Stomach (tissue), 8 donors: ENCODE measurements at regions not wholly inside any gene's neighbourhood (a gene's known extent, or its start where the extent isn't known, plus 50 kb on each side); places are given as distances from the start of the nearest gene placed in this dataset.

ENCODE experiments used
- DNase-seq, 2 donors: peaks; one replicate each; pipeline versions ENCODE4 v3.0.0 to v3.0.0-alpha.2; 2013 to 2019
- H3K27ac ChIP-seq, 5 donors: fragments of 200-600 bp in 4 of 5; sonication (generic) in 4 of 5; one replicate each; pipeline ENCODE4 v1.5.1; 2013 to 2019; ENCODE audit warnings: mild to moderate bottlenecking in 1 of 5, moderate library complexity in 1 of 5
- H3K27me3 ChIP-seq, 3 donors: fragments of 200-600 bp; sonication (generic); one replicate each; pipeline ENCODE4 v1.5.1; 2017 to 2019; ENCODE audit warnings: mixed run types in 1 of 3
- H3K36me3 ChIP-seq, 4 donors: fragments of 200-600 bp; sonication (generic); 1 replicate in 3 of 4; 2 replicates in 1 of 4; pipeline ENCODE4 v1.5.1; 2016 to 2019
- H3K4me1 ChIP-seq, 4 donors: fragments of 200-600 bp; sonication (generic); one replicate each; pipeline ENCODE4 v1.5.1; 2016 to 2019
- H3K4me3 ChIP-seq, 4 donors: fragments of 200-600 bp; sonication (generic) in 3 of 4; one replicate each; pipeline ENCODE4 v1.5.1; 2016 to 2019; ENCODE audit warnings: mild to moderate bottlenecking in 1 of 4
- H3K9me3 ChIP-seq, 4 donors: fragments of 200-600 bp; sonication (generic); one replicate each; pipeline ENCODE4 v1.5.1; 2016 to 2019
- EP300 ChIP-seq: sonication (generic); formaldehyde crosslinking; IDR thresholded peaks from one replicate; pipeline ENCODE4 v1.6.1; 2017; ENCODE audit warnings: antibody characterized with exemption
- POLR2A ChIP-seq, 4 donors: fragments of 450-650 bp; IDR thresholded peaks; one replicate each; pipeline ENCODE4 v1.6.1; 2016; ENCODE audit warnings: antibody characterized with exemption in 4 of 4, control low read depth in 2 of 4, mild to moderate bottlenecking in 1 of 4, moderate library complexity in 1 of 4
- POLR2AphosphoS5 ChIP-seq, 3 donors: sonication (generic); formaldehyde crosslinking; IDR thresholded peaks; one replicate each; pipeline ENCODE4 v1.6.1; 2016; ENCODE audit warnings: antibody characterized with exemption in 3 of 3
- WGBS, 5 donors: extraction: QIAGEN DNeasy Blood & Tissue Kit in 3 of 5; methylation state at CpG; one replicate each; pipeline versions ENCODE4 v1.1.5 to v1.1.7; 2013 to 2018; 5-methylcytosine and 5-hydroxymethylcytosine counted together
- intact Hi-C: fragments of 100-400 bp; cut with DNase I; formaldehyde crosslinking; loops from one replicate; pipeline ENCODE4 v1.15.1; 2023; ENCODE audit warnings: low total_unique reads
- TF ChIP-seq, protein P1 (sequence below), 7 experiments: fragments of 450-650 bp in 4 of 7; fragments of 200-600 bp in 3 of 7; sonication (generic) in 3 of 7; IDR thresholded peaks; one replicate each; pipeline ENCODE4 v1.5.1; 2016 to 2019; ENCODE audit warnings: antibody characterized with exemption in 7 of 7, control low read depth in 2 of 7, mild to moderate bottlenecking in 1 of 7
- donor health status: healthy with polysubstance abuse.
- donor health status: Bipolar disorder and iron deficiency.
- donor health status: healthy.

DNA sequence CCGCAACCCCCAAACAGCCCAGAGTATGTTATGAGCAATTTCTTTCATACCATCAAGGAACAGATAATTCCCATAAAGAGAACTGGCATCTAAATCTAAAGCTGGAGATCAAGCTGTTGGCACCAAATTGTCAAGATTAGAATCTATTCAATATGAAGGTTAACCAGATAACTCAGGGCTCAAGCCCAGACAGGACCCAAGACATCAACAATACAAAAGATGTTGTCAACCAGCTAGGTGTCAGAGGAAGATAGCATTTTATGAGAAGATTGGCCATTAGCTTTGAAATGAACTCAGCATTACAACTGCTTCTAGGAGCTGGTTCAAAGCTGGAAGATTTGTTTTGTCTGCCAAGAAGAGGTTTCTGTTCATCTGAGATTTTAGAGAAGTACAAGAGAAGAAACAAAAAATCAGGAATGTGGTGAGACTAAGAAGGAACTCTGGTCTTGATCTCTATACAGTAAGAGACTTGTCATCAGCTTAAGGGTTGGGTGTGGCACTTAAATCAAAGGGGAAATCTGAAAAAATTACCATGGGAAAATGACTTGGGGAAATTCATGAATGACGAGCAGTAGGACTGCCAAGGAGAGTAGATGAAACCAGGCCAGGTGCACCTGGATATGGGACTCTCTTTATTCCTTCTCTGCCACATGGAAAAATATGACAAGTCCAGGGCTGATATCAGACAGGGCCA lies 64.2 kb upstream of the COX10 start:
- H3K36me3 ChIP-seq = no peaks in the 10 kb centered on the region
- intact Hi-C loops = no loop called here
- no peak for DNase-seq
- H3K27me3 ChIP-seq = no peaks in the 10 kb centered on the region
- H3K9me3 ChIP-seq = no peaks in the 10 kb centered on the region
- H3K4me3 ChIP-seq = no peak overlapping the region
- H3K4me1 ChIP-seq = no peaks in the 10 kb centered on the region
- H3K27ac ChIP-seq = no peak overlapping the region
- TF ChIP-seq EP300 (no peak), POLR2A (IDR thresholded peaks at IDR 0.05) (no peak)
- WGBS, 5 donors = 79 to 90% (median 88%) methylated on average over 2 of the region's 2 CpGs

DNA sequence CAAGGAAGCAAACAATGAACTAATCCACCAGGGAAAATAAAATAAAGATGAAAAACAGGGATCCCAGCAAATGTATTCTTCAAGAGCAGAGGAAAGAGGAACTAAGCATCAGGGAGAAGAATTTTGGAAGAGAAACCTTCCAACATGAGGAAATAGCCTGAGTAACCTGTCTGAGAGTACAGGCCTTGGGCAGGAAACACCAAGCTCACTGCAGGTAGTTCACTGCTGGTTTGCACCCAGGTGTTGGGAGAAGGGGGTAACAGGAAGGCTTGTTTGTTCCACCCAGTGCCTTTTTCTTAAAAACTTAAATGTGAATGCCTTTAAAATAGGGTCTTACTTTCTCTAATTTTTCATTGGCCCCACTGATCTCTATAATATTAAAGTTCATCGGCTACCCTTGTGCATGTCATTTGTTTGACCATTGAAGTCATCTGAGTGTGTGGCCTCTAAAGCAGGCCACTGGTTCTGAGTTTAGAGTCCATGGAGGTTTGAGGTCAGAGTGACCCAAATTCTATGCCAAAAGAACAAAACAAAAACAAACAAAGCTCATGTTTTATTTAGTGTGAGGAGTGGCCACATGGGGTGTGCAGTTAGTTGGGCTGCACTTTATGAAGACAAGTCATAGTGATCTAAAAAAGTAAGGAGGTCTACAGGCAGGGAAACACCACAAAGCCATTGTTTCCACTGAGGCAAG lies 62.9 kb upstream of the COX10 start:
- no peak for TF ChIP-seq EP300
- TF ChIP-seq, protein P1, sequence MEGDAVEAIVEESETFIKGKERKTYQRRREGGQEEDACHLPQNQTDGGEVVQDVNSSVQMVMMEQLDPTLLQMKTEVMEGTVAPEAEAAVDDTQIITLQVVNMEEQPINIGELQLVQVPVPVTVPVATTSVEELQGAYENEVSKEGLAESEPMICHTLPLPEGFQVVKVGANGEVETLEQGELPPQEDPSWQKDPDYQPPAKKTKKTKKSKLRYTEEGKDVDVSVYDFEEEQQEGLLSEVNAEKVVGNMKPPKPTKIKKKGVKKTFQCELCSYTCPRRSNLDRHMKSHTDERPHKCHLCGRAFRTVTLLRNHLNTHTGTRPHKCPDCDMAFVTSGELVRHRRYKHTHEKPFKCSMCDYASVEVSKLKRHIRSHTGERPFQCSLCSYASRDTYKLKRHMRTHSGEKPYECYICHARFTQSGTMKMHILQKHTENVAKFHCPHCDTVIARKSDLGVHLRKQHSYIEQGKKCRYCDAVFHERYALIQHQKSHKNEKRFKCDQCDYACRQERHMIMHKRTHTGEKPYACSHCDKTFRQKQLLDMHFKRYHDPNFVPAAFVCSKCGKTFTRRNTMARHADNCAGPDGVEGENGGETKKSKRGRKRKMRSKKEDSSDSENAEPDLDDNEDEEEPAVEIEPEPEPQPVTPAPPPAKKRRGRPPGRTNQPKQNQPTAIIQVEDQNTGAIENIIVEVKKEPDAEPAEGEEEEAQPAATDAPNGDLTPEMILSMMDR (IDR thresholded peaks at IDR 0.05) = no peak
- no peak for TF ChIP-seq POLR2AphosphoS5 (IDR thresholded peaks at IDR 0.05)
- TF ChIP-seq POLR2A (IDR thresholded peaks at IDR 0.05) = no peak
- no peak for DNase-seq
- intact Hi-C loops = no loop called here
- no peaks in the 10 kb centered on the region for H3K36me3 ChIP-seq
- no peak overlapping the region for H3K4me3 ChIP-seq
- no peaks in the 10 kb centered on the region for H3K27me3 ChIP-seq
- no peaks in the 10 kb centered on the region for H3K4me1 ChIP-seq
- no peak overlapping the region for H3K27ac ChIP-seq
- WGBS, 5 donors = 87 to 98% (median 97%) methylated on average over 1 of the region's 1 CpG
- H3K9me3 ChIP-seq = no peaks in the 10 kb centered on the region

DNA sequence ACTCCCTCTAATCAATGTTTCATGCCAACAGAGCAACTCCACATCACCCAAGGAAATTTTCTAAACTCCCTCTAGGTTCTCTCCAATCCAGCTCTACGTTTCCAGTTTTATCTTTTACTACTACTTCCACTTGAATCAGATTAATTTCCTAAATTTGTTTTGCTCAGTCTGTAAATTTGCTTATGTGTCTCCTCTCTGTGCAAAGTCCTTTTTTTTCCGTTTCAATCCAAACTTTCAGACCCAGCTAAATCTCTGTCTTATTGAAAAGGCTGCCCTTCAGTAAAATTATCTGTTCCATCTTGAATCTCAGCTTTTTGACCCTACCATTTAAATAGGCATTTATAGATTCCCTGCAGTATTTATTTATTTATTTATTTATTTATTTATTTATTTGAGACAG lies 61.4 kb upstream of the COX10 start:
- intact Hi-C loops = no loop called here
- H3K36me3 ChIP-seq = no peaks in the 10 kb centered on the region
- H3K27ac ChIP-seq = no peak overlapping the region
- TF ChIP-seq POLR2A (IDR thresholded peaks at IDR 0.05) = no peak
- TF ChIP-seq, protein P1 (IDR thresholded peaks at IDR 0.05) = no peak
- no peak for TF ChIP-seq POLR2AphosphoS5 (IDR thresholded peaks at IDR 0.05)
- no peak for TF ChIP-seq EP300
- 80 to 89% (median 85%) methylated on average over 2 of the region's 2 CpGs for WGBS, 5 donors
- H3K4me1 ChIP-seq = no peaks in the 10 kb centered on the region
- DNase-seq = no peak
- no peaks in the 10 kb centered on the region for H3K27me3 ChIP-seq
- no peaks in the 10 kb centered on the region for H3K9me3 ChIP-seq
- no peak overlapping the region for H3K4me3 ChIP-seq

DNA sequence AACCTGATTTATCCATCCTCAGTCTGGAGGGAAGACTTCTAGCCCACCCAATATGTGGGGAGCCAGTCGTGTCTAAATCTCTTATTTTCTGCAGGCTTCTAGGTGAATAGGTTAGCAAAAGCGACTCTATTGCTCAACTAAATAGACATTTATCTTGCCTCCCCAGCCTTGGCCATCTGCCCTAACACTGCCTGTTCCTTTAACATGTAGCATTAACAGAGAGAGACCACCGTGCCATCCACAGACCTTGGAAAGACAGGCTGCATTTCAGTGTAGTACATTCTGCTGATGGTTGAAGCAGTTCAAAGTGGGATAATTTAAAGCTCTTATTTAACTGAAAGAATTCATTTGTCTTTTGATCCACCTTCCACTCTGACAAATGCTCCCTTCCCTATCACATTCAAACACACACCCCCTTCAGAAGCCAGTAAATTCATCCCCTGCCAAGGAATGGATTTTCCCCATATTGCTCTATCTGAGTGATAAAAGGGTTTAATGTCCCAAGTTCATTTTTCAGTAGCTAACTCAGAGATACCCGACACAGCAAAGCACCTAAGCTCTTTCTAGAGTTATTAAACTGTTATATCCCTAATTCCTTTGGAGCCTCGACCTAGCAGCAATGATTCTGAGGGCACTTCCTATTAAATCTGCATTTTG lies 58.1 kb upstream of the COX10 start:
- H3K27me3 ChIP-seq = peaks cover 0 to 4% (median 0%) of the 10 kb centered on the region in 3 donors
- no peak overlapping the region for H3K4me3 ChIP-seq
- intact Hi-C loops = no loop called here
- no peaks in the 10 kb centered on the region for H3K36me3 ChIP-seq
- no peak for DNase-seq
- no peaks in the 10 kb centered on the region for H3K9me3 ChIP-seq
- no peak for TF ChIP-seq POLR2A (IDR thresholded peaks at IDR 0.05)
- TF ChIP-seq, protein P1 (IDR thresholded peaks at IDR 0.05) = no peak
- TF ChIP-seq POLR2AphosphoS5 (IDR thresholded peaks at IDR 0.05) = no peak
- TF ChIP-seq EP300 = no peak
- no peaks in the 10 kb centered on the region for H3K4me1 ChIP-seq
- H3K27ac ChIP-seq = no peak overlapping the region
- WGBS, 5 donors = 63 to 71% (median 66%) methylated on average over 5 of the region's 5 CpGs
